Parathyroid adenoma (tissue), 2 donors: ENCODE measurements at regions not wholly inside any gene's neighbourhood (a gene's known extent, or its start where the extent isn't known, plus 50 kb on each side); places are given as distances from the start of the nearest gene placed in this dataset.

ENCODE experiments used
- H2AFZ ChIP-seq: fragments of 300-600 bp; sonication (generic); one replicate; pipeline ENCODE4 v1.7.0; 2017; ENCODE audit warnings: antibody characterized with exemption, mild to moderate bottlenecking
- H3K27ac ChIP-seq: fragments of 300-600 bp; sonication (generic); one replicate; pipeline ENCODE4 v1.7.0; 2017
- H3K27me3 ChIP-seq: fragments of 300-600 bp; sonication (generic); one replicate; pipeline ENCODE4 v1.7.0; 2017; ENCODE audit warnings: low read length; ENCODE audit not compliant: control insufficient read depth, insufficient read depth
- H3K36me3 ChIP-seq: fragments of 300-600 bp; sonication (generic); one replicate; pipeline ENCODE4 v1.7.0; 2017; ENCODE audit warnings: low read length; ENCODE audit not compliant: control insufficient read depth, insufficient read depth
- H3K4me1 ChIP-seq: fragments of 300-600 bp; sonication (generic); one replicate; pipeline ENCODE4 v1.7.0; 2017; ENCODE audit warnings: control low read depth
- H3K4me2 ChIP-seq: fragments of 300-600 bp; sonication (generic); one replicate; pipeline ENCODE4 v1.7.0; 2017; ENCODE audit warnings: low read length
- H3K4me3 ChIP-seq: fragments of 300-600 bp; sonication (generic); one replicate; pipeline ENCODE4 v1.7.0; 2017; ENCODE audit warnings: low read depth, low read length
- H3K79me2 ChIP-seq: fragments of 300-600 bp; sonication (generic); one replicate; pipeline ENCODE4 v1.7.0; 2017; ENCODE audit warnings: control low read depth
- H3K9ac ChIP-seq: fragments of 300-600 bp; sonication (generic); one replicate; pipeline ENCODE4 v1.7.0; 2017; ENCODE audit warnings: mild to moderate bottlenecking
- H3K9me3 ChIP-seq: fragments of 300-600 bp; sonication (generic); one replicate; pipeline ENCODE4 v1.7.0; 2017; ENCODE audit warnings: low read length; ENCODE audit not compliant: control insufficient read depth
- TF ChIP-seq, protein P1 (sequence below): fragments of 300-600 bp; sonication (generic); IDR thresholded peaks from one replicate; pipeline ENCODE4 v1.7.0; 2017; ENCODE audit warnings: antibody characterized with exemption, mild to moderate bottlenecking
- donor health status: primary hyperparathyroidism.

DNA sequence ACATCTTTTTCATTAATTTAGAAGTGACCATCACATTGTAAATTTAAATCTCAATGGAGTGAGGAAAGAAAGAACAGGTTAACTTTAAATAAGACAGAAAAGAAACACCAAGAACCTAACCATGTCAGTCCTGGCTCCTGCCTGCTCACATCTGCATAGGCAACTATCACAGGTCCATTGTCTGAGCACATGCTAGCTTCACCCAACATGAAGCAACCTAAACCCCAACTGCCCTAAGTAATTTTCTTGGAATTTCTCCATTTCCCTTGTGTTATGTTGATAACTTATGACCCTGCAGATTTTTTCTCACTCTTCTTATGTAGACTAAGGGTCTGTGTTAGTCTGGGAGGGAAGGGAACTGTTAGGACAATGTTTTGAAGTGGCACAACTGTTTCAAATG is 2205.8 kb upstream of the ACO1 start:
- H3K9ac ChIP-seq, result no peak overlapping the region

DNA sequence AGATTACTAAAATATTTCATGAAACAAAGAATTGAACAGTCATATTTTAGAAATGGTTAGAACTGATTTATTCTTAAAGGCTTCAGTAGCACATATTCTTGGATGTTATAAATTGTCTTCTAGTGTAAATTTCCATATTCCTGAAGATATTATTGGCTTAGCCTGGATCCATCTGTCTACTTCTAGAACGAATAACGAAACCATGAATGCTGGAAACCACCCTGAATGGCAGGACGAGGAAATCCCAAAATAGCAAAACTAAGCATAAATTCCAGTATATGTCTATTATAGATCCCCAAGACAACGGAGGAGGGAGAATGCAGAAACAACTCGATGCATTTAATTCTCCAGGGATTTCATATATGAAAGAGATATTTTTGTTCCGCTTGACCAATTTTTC is 2191.0 kb upstream of the ACO1 start:
- H2AFZ ChIP-seq, result no peak overlapping the region
- H3K9ac ChIP-seq, result no peak overlapping the region
- no peaks in the 10 kb centered on the region for H3K4me1 ChIP-seq
- H3K9me3 ChIP-seq, result no peaks in the 10 kb centered on the region
- no peaks in the 10 kb centered on the region for H3K79me2 ChIP-seq
- TF ChIP-seq, protein P1, sequence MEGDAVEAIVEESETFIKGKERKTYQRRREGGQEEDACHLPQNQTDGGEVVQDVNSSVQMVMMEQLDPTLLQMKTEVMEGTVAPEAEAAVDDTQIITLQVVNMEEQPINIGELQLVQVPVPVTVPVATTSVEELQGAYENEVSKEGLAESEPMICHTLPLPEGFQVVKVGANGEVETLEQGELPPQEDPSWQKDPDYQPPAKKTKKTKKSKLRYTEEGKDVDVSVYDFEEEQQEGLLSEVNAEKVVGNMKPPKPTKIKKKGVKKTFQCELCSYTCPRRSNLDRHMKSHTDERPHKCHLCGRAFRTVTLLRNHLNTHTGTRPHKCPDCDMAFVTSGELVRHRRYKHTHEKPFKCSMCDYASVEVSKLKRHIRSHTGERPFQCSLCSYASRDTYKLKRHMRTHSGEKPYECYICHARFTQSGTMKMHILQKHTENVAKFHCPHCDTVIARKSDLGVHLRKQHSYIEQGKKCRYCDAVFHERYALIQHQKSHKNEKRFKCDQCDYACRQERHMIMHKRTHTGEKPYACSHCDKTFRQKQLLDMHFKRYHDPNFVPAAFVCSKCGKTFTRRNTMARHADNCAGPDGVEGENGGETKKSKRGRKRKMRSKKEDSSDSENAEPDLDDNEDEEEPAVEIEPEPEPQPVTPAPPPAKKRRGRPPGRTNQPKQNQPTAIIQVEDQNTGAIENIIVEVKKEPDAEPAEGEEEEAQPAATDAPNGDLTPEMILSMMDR, result no peak
- H3K4me3 ChIP-seq, result no peak overlapping the region
- H3K27ac ChIP-seq, result no peak overlapping the region
- no peak overlapping the region for H3K4me2 ChIP-seq
- no peaks in the 10 kb centered on the region for H3K36me3 ChIP-seq
- H3K27me3 ChIP-seq, result no peaks in the 10 kb centered on the region

More for the DNA sequence above, 2205.8 kb upstream of the ACO1 start:
- H3K9me3 ChIP-seq, result no peaks in the 10 kb centered on the region
- H3K27ac ChIP-seq, result no peak overlapping the region
- H3K4me1 ChIP-seq, result no peaks in the 10 kb centered on the region
- no peak overlapping the region for H2AFZ ChIP-seq
- H3K4me3 ChIP-seq, result no peak overlapping the region
- H3K27me3 ChIP-seq, result no peaks in the 10 kb centered on the region
- no peaks in the 10 kb centered on the region for H3K36me3 ChIP-seq
- H3K79me2 ChIP-seq, result no peaks in the 10 kb centered on the region
- TF ChIP-seq, protein P1, result no peak
- no peak overlapping the region for H3K4me2 ChIP-seq

DNA sequence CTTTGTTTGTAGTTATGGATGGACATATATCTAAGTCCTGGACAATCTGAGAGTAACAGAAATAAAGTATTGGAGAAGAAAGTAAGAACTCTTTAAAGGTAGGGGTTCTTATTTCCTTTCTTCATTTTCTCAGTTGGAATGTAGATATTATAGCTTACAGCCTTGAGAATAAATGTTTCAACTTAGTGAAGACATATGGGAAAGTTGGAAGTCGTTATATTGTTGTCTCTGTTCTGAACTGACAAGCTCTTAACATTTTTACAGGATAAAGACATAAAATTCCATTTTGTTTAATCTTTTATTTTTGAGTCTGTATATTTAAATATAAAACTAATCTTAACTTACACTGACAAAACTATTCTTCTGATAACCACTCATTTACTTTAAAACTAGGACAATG is 2187.5 kb upstream of the ACO1 start:
- Histone ChIP-seq H3K36me3 (no peaks in the 10 kb centered on the region), H3K9ac (no peak overlapping the region), H3K27me3 (no peaks in the 10 kb centered on the region), H3K9me3 (no peaks in the 10 kb centered on the region), H3K4me1 (no peaks in the 10 kb centered on the region), H3K79me2 (no peaks in the 10 kb centered on the region), H3K27ac (no peak overlapping the region), H3K4me2 (no peak overlapping the region), H3K4me3 (no peak overlapping the region), H2AFZ (no peak overlapping the region)
- TF ChIP-seq, protein P1, result no peak

DNA sequence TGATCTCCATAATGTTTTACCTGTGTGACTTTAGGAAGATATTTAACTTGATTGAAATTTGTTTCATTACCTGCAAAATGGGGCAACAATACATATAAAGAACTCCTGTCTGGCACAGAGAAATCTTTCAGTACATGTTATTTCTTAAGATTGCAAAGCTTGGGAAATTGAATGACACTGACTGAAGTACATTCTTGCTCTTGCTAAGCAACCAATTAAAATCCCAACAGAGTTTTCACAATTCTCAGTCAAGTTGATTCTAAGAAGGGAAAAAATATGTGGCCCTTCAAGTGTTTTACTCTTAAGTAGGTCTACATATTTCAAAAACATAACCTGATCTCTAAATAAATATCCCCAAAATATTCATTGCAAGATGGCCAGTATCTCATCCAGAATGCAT is 2187.0 kb upstream of the ACO1 start:
- no peaks in the 10 kb centered on the region for H3K9me3 ChIP-seq
- no peaks in the 10 kb centered on the region for H3K36me3 ChIP-seq
- H3K4me3 ChIP-seq, result no peak overlapping the region
- no peak overlapping the region for H2AFZ ChIP-seq
- TF ChIP-seq, protein P1, result no peak
- no peaks in the 10 kb centered on the region for H3K79me2 ChIP-seq
- H3K27ac ChIP-seq, result no peak overlapping the region
- H3K4me1 ChIP-seq, result no peaks in the 10 kb centered on the region
- no peak overlapping the region for H3K9ac ChIP-seq
- no peak overlapping the region for H3K4me2 ChIP-seq
- H3K27me3 ChIP-seq, result no peaks in the 10 kb centered on the region

DNA sequence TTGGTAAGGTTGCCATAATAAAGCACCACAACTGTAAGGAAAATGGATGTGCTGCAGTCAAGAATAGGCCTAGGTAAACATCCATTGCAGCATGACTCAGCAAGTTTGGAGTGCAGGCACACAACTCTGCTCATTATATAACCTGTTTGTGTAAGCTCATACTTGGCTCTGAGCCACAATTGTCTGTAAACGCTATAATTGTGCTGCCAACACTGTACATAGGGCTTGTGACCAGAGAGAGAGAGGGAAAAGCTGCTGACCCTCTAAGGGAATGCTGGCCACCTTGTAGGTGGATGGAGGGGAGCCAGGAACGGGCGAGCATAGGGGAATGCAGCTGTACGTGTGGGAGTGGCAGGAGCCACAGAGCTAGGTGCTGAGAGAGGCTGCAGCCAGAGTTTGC is 2186.5 kb upstream of the ACO1 start:
- H3K4me2 ChIP-seq, result no peak overlapping the region
- H2AFZ ChIP-seq, result no peak overlapping the region
- no peak overlapping the region for H3K27ac ChIP-seq
- TF ChIP-seq, protein P1, result no peak
- H3K79me2 ChIP-seq, result no peaks in the 10 kb centered on the region
- no peak overlapping the region for H3K4me3 ChIP-seq
- H3K9me3 ChIP-seq, result no peaks in the 10 kb centered on the region
- no peak overlapping the region for H3K9ac ChIP-seq
- no peaks in the 10 kb centered on the region for H3K27me3 ChIP-seq
- H3K4me1 ChIP-seq, result no peaks in the 10 kb centered on the region
- H3K36me3 ChIP-seq, result no peaks in the 10 kb centered on the region
